IPS-11a (cell line): ENCODE measurements at regions not wholly inside any gene's neighbourhood (a gene's known extent, or its start where the extent isn't known, plus 50 kb on each side); places are given as distances from the start of the nearest gene placed in this dataset.

ENCODE experiments used
- H3K4me3 ChIP-seq: one replicate; pipeline ENCODE4 v1.5.1; 2013; ENCODE audit warnings: low read depth, low read length, control low read depth

DNA sequence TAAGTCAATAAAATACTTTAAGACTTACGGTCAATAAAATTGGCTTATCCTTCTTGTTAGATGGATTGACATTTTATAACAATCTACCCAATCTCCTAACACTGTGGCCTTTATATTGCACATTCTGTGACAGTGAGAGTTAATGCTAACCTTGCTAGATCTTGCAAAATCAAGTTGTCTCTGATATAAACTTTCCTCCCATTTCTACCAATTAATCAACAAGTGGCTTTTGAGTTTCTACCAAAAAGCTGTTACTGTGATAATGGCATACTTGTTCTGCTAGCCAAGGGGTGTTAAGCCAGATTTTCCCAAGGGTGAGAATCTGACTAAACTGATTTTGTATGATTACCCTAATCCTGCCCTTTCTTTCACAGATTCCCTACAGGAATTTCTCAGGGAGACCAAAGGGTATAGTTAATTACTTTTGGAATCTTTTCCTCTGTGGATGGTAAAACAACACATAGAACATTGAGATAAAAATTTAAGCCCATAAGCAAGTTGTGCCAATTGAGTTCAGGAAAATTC is 174.1 kb upstream of the SUCLG2 start:
- H3K4me3 ChIP-seq = no peak overlapping the region

DNA sequence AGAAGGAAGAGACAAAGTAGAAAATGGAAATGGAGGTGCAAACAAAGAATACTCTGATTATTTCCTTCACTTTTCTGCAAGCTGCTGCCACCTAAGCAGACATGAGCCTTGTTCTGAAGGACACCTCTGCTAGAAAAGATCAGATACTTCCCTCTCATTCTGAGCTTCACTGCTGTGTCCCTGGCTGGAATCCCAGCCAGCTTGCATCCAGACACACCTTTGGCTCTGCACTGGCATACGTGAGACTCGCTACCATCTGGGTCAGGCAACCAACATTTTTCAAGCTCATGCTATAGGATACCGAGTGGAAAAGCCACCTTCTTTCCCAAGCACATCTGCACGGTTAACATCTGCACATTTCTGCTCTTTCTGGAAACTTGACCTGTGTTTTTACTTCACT is 166.7 kb upstream of the SUCLG2 start:
- no peak overlapping the region for H3K4me3 ChIP-seq

DNA sequence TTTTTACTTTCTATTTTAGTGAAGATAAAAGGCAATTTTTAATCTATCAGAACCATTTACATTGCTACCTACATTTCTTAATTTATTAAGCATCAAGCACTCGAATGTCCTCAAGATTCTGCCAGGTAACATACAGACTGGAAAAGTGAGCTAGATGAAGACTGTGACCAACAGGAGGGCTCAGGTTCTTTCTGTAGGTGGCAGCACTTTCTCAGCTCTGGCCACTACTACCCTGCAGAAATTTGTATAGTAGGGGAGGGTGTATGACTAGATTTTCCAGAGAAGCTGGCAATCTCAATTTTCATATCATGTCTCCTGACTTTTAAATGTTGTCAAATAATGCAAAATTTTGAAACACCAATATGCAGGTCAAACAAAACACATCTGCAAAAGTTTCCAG is 165.0 kb upstream of the SUCLG2 start:
- no peak overlapping the region for H3K4me3 ChIP-seq

DNA sequence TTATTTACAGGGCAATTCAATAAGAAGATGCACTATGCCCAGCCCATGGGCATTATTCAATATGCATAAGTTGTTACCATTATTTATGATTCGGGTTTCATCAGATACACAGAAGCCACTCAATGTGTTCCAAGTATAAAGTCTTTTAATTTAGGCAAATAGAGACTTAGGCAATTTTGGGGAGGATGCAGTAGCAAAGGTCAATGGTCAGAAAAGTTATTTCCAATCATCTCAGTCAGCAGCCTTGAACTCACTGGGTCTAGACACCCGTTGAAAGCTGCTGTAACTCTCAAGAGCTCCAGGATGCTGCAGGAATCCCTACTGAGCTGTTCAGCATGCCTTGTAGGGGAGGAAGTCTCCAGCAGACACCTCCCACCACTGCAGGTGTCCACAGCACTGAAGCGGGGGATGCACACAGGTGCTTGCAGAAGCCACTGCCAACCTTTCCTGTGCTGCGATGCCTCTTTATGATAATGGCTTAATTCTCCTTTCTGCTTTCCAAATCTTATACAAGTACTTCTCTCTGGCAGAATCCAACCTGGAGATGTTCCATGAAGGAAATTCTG is 155.0 kb upstream of the SUCLG2 start:
- H3K4me3 ChIP-seq = no peak overlapping the region

DNA sequence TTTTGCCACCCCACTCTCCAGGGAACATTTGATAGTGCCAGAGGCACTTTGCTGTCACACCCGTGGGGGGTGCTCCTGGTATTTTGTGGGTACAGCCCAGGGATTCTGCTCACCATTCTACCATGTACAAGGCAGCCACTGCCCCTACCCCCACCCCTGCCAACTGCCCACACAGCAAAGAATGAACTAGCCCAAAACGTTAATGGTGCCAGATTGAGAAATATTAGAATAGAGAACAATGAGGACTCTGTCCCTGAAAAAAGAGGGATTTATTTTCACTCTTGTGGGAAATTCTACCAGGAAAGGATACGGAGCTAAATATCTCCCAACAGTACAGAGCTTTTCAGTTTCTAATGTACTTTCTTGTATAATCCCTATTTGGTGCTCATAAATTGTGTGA is 154.5 kb upstream of the SUCLG2 start:
- no peak overlapping the region for H3K4me3 ChIP-seq

DNA sequence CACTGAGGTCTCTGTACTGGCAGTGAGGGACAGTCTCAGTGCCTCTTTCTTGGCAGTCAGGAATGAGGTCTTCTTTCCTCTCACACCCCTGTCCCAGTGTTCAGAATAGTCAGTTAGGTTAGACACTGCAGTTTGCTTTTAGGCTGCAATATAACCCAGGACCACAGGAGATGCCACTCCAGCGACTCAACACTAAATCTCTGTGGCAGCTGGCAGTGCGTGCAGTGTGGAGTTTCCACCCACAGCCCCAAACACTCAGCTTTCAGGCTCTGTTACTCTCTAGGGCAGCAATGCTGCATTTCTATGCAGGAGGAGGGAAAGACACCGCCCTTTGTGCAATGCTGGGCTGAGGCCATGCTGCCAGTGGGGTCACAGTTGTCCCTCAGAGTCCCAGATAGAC is 150.2 kb upstream of the SUCLG2 start:
- H3K4me3 ChIP-seq = no peak overlapping the region

DNA sequence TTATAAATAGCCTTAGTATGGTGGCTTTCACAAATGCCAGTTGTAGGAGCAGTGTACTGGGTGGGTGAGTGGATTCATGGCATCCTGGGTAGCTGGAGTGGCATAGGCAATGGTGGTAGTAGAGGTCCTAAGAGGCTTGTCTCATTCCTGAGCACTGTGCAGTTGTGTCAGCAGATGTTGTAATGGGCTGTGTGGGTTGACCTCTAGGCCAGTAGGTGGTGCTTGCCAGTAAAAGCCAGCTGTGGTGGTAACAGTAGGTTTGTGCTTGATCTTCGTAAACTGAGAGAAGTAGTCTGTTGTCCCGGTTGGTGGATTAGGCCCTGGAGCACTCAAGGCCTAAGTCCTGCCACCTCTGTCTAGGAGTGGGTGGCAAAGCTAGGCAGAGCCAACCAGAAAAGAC is 149.7 kb upstream of the SUCLG2 start:
- no peak overlapping the region for H3K4me3 ChIP-seq

DNA sequence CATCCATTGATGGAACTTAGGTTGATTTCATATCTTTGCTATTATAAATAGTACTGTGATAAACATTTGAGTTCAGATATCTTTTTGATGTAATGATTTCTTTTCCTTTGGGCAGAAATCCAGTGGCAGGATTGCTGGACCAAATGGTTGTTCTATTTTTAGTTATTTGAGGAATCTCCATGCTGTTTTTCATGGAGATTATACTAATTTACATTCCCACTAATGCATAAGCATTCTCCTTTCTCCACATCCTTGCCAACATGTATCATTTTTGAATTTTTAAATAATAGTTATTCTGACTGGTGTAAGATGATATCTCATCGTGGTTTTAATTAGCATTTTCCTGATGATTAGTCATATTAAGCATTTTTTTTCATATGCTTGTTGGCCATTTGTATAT is 144.0 kb upstream of the SUCLG2 start:
- no peak overlapping the region for H3K4me3 ChIP-seq

DNA sequence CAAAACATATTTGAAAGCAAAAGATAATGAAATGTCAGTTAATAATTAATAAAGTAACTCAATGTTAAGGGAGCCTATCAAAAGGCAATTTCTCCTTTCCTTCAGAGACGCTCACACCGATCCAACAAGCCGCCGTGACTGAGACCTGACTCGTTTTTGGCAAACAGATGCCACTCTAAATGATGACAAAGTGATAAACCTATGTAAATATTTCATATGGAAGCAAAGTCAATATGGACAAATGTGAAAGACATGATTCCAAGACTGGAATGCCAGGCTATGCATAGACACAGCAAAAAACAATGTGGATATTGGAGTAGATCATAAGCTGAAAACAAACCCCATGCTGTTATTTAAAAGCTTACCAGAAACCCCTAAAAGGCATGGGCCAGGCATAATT is 137.2 kb upstream of the SUCLG2 start:
- no peak overlapping the region for H3K4me3 ChIP-seq

DNA sequence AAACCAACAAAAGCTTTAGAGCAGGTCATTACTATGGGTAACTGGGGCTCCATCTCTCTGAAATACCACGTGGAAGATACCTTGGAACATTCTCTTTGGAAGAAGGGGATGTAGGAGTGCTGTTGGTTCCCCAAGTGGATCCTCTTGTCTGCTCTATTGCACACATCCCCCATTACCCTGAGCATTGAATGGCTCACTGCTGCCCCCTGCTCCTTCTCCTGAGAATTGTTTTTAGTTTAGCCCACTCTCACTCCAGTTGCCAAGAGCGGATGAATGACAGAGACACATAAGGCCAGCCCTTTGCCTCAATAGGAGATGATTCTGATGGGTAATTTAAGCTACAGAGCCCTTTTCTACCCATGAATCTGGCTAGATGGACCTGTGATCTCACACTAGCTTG is 135.6 kb upstream of the SUCLG2 start:
- no peak overlapping the region for H3K4me3 ChIP-seq

DNA sequence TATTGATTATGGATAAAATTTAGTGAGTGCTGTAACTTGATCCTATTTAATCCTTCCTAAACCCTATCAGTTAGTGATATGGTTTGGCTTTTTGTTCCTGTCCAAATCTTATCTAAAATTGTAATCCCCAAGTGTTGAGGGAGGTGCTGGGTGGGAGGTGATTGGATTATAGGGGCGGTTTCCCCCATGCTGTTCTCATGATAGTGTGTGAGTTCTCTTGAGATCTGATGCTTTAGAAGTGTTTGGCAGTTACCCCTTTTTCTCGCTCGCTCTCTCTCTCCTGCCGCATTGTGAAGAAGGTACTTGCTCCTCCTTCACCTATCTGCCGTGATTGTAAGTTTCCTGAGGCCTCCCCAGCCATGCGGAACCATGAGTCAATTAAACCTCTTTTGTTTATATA is 134.0 kb upstream of the SUCLG2 start:
- no peak overlapping the region for H3K4me3 ChIP-seq

DNA sequence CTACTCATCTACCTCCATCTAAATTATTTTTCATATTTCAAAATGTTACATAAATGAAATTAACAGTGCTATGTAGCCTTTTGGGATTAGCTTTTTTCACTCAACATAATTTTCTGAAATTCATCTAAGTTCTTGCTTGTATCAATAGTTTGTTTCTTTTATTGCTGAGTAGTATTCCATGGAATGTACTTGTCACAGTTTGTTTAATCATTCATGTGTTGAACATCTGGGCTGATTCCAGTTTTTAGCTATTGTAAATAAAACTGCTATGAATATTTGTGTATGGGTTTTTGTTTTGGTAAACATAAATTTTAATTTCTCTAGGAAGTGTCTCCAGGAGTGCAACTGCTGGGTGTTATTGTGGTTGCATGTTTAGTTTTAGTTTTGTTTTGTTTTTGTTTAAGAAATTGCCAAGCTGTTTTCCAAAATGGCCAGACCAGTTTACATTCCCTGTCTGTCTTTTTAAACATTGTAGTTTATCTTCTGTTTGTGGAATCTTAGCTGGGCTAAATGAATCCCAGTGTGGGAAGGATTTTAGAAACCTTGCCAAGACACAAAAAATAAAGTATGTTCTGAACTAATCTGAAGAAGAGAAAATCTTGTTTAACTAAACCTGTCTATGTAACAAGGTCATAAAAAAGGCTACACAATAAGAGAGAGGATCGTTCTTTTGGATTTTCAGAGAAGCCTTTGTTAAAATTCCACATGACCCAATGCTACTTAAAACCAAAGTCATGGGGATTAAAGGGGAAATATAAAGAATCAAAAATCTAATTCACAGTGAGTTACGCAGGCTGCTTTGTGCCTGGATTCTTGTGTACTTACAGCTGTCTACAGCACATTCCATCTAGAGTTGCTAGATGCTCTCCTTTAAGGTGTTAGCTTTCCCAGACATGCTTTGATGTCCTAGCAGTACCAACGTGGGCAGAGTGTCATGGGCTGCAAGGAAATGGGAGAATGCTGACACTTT is 129.2 kb upstream of the SUCLG2 start:
- no peak overlapping the region for H3K4me3 ChIP-seq

DNA sequence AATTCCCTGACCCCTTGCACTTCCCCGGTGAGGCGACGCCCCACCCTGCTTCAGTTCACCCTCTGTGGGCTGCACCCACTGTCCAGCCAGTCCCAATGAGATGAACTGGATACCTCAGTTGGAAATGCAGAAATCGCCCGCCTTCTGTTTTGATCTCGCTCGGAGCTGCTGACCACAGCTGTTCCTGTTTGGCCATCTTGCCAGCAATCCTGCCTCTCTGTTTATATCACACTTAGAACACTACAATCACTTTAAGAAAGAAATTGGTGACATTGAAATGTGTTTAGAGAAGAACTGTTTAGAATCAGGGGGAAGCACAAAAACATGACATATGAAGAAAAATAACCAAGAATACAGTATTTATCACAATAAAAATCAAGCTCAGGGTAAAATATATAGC is 127.5 kb upstream of the SUCLG2 start:
- H3K4me3 ChIP-seq = no peak overlapping the region

DNA sequence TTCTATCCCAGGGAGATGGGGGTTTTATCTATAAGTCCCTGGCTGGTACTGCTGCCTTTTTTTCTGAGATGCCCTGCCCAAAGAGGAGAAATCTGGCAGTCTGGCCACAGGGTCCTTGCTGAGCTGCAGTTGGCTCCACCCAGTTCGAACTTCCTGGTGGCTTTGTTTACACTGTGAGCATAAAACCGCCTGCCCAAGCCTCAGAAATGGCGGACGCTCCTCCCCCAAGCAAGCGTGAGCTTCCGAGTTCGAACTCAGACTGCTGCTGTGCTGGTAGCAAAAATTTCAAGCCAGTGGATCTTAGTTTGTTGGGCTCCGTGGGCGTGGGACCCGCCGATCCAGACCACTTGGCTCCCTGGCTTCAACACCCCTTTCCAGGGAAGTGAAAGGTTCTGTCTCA is 126.8 kb upstream of the SUCLG2 start:
- no peak overlapping the region for H3K4me3 ChIP-seq

DNA sequence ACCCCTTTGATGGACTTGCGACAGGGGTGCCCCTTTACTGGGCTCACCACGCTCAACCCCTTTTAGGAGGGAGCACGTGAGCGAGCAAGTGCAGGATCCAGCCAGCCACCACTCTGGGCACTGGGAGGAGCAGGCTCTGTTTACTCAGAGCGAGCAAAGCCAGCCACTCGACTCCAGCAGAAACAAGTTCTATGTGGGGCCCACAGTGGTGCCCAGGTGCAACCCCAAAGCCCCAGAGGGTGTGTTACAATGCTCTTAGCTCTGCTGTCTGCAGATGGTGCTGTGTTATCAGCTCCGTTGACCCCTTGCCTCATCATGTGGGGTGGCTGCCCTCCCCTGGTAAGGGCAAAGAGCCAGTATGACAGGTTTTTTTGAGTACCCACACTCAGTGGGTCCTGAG is 120.3 kb upstream of the SUCLG2 start:
- no peak overlapping the region for H3K4me3 ChIP-seq

DNA sequence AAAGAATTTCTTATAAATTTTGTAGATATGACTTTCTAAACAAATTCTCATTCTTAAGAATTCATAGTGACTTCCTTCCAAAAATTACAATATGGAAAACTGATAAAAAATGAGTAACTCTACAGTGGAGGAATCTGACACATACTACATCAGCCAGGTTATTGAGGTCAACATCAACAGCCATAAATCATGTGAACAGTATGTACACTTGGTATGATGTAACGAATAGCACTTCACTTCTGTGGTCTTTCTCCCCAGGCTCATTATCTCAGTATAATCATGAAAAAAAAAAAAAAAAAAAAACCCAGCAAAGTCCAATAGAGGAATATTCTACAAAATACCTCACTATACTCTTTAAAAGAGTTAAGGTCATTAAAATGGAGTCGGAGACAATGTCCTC is 111.2 kb upstream of the SUCLG2 start:
- no peak overlapping the region for H3K4me3 ChIP-seq

DNA sequence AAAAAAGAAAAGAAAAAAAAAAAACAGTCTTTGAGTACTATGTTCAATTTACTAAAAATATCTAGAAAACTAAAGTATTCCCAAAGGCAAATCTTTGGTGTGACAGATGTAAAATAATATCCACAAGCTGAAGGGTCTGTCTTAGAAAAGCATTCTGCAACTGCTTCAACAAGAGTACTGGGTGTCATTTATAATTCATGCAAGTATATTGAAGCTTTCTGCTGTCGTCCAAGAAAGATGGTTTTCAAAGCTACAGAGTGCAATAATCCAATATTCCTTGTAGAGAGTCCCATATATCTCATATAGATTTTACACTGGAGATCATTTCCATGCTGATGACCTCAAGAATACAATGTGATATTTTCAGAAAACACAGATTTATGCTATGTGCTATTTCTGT is 90.9 kb upstream of the SUCLG2 start:
- H3K4me3 ChIP-seq = no peak overlapping the region

DNA sequence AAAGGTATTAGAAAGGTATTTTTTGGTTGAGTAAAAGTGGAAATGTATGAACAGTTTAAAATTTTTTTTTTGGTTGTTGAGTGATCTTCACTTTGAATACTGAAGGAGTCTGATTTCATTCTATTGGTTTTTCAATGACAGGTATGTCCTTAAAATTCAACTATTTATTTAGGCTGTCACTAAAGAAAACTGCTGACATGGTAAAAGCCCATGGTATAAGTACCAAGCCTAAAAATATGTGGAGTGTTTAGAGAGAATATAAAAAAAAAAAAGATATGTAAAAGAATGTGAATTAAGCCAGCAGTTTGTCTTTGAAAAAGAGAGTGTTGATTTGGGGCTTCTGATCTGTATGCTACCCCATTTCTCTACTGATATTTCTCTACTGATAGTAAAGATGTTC is 90.3 kb upstream of the SUCLG2 start:
- H3K4me3 ChIP-seq = no peak overlapping the region

DNA sequence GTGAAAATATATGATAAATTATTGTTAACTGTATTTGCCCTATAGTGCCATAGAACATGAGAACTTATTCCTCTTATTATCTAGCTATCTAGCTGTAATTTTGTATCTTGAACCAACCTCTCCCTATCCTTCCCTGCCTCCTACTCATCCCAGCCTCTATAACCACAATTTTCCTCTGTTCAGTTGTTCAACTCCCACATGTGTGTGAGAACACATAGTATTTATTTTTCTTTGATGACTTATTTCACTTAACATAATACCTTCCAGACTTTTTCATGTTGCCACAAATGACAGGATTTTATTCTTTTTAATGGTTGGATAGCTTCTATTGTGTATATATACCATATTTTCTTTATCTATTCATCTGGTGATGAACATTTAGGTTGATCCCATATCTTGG is 85.4 kb upstream of the SUCLG2 start:
- no peak overlapping the region for H3K4me3 ChIP-seq

DNA sequence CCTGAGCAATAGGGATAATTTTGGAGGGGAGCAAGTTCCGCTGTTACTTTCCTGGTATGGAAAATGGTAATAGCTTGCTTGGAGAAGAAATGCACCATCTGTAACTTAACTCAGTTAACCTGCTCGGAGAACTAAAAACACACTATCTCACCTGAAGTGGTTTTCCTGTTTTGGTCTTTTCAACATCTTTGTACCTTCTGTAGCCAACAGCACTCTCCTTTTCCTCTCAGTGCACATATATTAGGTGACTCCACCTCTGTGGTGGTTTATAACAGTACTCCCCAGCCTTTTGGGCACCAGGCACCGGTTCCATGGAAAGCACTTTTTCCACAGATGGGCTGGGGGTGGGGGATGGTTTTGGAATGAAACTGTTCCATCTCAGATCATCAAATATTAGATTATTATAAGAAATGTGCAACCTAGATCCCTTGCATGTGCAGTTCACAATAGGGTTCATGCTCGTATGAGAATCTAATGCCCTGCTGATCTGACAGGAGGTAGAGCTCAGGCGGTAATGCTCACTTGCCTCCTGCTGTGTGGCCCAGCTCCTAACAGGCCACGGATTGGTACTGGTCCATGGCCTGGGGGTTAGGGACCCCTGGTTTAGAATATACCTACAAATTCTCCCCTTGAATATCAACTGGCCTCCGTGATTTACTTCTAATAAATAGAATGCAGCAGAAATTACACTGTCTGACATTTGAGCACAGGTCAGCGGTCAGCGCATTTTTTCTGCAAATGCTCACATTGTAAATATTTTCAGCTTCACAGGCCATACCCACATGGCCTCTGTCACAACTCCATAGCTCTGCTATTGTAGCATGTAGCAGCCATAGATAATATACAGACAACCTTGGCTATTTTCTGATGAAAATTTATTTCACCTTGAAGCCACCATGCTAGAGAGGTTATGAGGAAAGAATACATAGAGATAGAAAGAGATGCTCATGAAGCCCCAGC is 83.8 kb upstream of the SUCLG2 start:
- H3K4me3 ChIP-seq = no peak overlapping the region

DNA sequence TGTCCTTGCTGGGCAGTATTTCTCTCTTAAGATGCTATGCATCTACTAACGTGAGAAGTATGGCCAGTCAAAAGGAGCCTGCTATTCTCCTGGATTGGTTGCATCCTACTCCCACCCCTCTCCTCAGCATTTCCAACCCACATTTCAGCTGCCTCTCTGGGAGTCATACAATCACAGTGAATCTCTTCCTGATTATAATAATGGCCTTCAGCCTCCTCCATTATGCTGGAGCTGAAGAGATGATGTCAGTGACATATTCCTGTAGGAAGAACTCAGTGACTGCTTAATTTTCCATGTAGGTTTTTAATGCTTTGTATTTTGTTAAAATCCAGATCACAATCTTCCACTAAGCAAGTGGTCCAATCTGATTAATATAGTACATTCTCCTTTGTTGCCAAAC is 82.7 kb upstream of the SUCLG2 start:
- no peak overlapping the region for H3K4me3 ChIP-seq
